ENCODE measurements at regions not wholly inside any gene's neighbourhood (a gene's known extent, or its start where the extent isn't known, plus 50 kb on each side); places are given as distances from the start of the nearest gene placed in this dataset.

DNA sequence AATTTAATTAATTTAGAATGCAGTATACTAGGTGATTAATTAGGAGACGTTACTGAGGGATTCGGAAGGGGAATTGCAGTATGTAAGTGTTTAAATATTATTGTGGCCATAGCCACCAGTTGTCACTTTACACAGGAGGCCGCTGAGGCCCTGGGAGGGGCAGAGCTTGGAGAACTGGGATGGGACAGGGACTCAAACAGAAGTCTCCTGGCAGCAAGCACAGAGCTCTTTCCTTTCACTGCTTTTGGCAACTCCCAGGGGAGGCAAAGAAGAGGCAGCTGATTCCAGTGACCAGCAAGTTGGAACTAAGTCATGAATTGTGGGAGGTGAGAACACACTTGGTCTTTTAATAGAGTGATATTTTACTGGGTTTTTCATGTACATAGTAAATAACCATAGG is 248.6 kb downstream of the RPLP1 start:
- TF ChIP-seq, protein P1, sequence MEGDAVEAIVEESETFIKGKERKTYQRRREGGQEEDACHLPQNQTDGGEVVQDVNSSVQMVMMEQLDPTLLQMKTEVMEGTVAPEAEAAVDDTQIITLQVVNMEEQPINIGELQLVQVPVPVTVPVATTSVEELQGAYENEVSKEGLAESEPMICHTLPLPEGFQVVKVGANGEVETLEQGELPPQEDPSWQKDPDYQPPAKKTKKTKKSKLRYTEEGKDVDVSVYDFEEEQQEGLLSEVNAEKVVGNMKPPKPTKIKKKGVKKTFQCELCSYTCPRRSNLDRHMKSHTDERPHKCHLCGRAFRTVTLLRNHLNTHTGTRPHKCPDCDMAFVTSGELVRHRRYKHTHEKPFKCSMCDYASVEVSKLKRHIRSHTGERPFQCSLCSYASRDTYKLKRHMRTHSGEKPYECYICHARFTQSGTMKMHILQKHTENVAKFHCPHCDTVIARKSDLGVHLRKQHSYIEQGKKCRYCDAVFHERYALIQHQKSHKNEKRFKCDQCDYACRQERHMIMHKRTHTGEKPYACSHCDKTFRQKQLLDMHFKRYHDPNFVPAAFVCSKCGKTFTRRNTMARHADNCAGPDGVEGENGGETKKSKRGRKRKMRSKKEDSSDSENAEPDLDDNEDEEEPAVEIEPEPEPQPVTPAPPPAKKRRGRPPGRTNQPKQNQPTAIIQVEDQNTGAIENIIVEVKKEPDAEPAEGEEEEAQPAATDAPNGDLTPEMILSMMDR (IDR thresholded peaks at IDR 0.05): no peak
- TF ChIP-seq POLR2A (IDR thresholded peaks at IDR 0.05): no peak
